GM21717 (cell line): ENCODE measurements at regions not wholly inside any gene's neighbourhood (a gene's known extent, or its start where the extent isn't known, plus 50 kb on each side); places are given as distances from the start of the nearest gene placed in this dataset.
"Not testable (repeated sequence)": the region's sequence is repeated elsewhere in the genome, so short reads cannot be mapped to it uniquely, and the experiment has no call there.

Experiments
- ATAC-seq: cut with Tn5 transposase; IDR thresholded peaks from one replicate; pipeline ENCODE4 v1.9.1; 2021; ENCODE audit warnings: mild to moderate bottlenecking, moderate library complexity; ENCODE audit not compliant: unreplicated experiment

- ATAC-seq: not testable (repeated sequence)
Measured at GRCh38 chr21:31417214-31417613, 73.2 kb upstream of the TIAM1 start.

- ATAC-seq: no peak
Measured at GRCh38 chr21:31416465-31416864, 72.4 kb upstream of the TIAM1 start.

GRCh38 chr21:31414263-31415000 is 70.4 kb upstream of the TIAM1 start:
- no peak for ATAC-seq

- ATAC-seq: no peak
Measured at GRCh38 chr21:31413698-31414097, 69.6 kb upstream of the TIAM1 start.

- ATAC-seq: no peak
Measured at GRCh38 chr21:31410499-31411131, 66.6 kb upstream of the TIAM1 start.

- no peak for ATAC-seq
Measured at GRCh38 chr21:31409831-31410487, 65.9 kb upstream of the TIAM1 start.

- ATAC-seq: no peak
Measured at GRCh38 chr21:31408301-31409088, 64.4 kb upstream of the TIAM1 start.

GRCh38 chr21:31406510-31406909 is 62.4 kb upstream of the TIAM1 start:
- ATAC-seq: no peak

- no peak for ATAC-seq
Measured at GRCh38 chr21:31405604-31406003, 61.5 kb upstream of the TIAM1 start.

GRCh38 chr21:31403596-31404333 is 59.7 kb upstream of the TIAM1 start:
- no peak for ATAC-seq

GRCh38 chr21:31399591-31399990 is 55.5 kb upstream of the TIAM1 start:
- ATAC-seq: no peak

- no peak for ATAC-seq
Measured at GRCh38 chr21:31398574-31398973, 54.5 kb upstream of the TIAM1 start.

- ATAC-seq: no peak
Measured at GRCh38 chr21:31397939-31398338, 53.9 kb upstream of the TIAM1 start.

- ATAC-seq: no peak
Measured at GRCh38 chr21:31397515-31397926, 53.5 kb upstream of the TIAM1 start.

- ATAC-seq: no peak
Measured at GRCh38 chr21:31397030-31397429, 53.0 kb upstream of the TIAM1 start.

- ATAC-seq: no peak
Measured at GRCh38 chr21:31396399-31396798, 52.3 kb upstream of the TIAM1 start.

GRCh38 chr21:31395791-31396190 is 51.7 kb upstream of the TIAM1 start:
- ATAC-seq: no peak

- ATAC-seq: no peak
Measured at GRCh38 chr21:31395268-31395667, 51.2 kb upstream of the TIAM1 start.

GRCh38 chr21:31394309-31394708 is 50.2 kb upstream of the TIAM1 start:
- no peak for ATAC-seq
